NCI-H748 treated with DMSO at 0.1 percent for 48 hours (cell line): ENCODE measurements at regions not wholly inside any gene's neighbourhood (a gene's known extent, or its start where the extent isn't known, plus 50 kb on each side); places are given as distances from the start of the nearest gene placed in this dataset.
"Not testable (repeated sequence)": the region's sequence is repeated elsewhere in the genome, so short reads cannot be mapped to it uniquely, and the experiment has no call there.

Experiments used
- DNase-seq: peaks from one replicate; lab custom pipeline; 2025; lab: John Stamatoyannopoulos, UW

- DNase-seq = no peak
Measured at GRCh38 chr16:86932130-86932982, 354.0 kb downstream of the FOXL1 start.

DNA sequence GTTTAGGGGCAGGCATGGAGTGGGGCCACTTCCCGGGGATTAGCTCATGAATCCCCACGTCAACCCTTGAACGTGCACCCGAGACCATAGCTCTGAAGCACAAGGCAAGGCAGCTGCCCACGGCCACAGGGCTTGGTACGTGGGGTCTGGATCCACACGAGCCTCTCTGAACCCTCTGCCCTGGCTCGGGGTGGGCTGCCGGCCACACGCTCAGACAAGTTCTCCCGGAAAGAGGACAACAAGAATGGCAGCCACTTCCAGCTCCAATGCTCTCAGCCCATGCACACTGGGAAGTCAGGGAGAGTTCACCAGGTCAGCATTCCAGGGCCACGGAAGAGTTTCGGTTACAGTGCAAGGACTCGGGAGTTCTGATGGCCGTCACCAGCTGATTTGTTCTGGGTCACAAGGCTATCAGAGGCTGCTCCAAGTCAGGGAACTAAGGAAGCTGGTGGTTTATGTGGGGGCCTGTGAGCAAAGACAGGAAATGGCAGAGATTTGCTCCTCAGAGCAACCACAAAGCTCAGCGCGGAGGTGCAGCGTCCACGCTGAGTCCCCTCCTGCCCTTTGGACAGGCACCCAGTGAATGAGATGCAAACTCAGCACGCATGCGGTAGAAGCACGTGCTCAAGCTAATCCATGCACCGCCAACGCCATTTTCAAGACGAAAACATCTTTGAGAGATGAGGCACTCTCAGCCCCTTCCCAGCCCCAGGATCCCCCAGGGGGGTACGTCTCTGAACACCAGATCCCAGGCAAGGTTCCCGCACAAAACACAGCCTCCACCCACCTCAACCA, 356.4 kb downstream of the FOXL1 start:
- DNase-seq = no peak

GRCh38 chr16:86939609-86940008, 361.3 kb downstream of the FOXL1 start:
- no peak for DNase-seq

GRCh38 chr16:86941731-86942130, 363.4 kb downstream of the FOXL1 start:
- DNase-seq = no peak

- DNase-seq = no peak
Measured at GRCh38 chr16:86942151-86943051, 364.1 kb downstream of the FOXL1 start.

- DNase-seq = no peak
Measured at GRCh38 chr16:86945166-86945900, 367.0 kb downstream of the FOXL1 start.

DNA sequence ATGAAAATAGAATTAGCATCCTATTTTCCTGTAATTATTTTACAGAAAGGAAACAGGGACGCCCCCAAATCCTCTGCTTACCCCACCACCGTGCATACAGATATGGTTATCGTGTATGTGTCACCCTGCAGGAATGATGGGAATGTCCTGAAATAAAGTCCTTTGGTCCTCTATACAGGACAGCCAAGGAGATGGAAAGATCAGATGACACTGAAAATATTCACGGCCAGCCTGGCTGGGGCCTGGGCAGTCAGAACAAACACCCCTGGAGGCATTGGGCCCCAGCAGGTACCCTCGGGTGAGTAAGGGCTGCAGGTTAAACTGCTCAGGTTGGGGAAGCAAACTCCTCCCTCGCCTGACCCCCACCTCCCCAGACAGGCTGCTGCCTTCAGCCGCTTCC, 368.0 kb downstream of the FOXL1 start:
- no peak for DNase-seq

DNA sequence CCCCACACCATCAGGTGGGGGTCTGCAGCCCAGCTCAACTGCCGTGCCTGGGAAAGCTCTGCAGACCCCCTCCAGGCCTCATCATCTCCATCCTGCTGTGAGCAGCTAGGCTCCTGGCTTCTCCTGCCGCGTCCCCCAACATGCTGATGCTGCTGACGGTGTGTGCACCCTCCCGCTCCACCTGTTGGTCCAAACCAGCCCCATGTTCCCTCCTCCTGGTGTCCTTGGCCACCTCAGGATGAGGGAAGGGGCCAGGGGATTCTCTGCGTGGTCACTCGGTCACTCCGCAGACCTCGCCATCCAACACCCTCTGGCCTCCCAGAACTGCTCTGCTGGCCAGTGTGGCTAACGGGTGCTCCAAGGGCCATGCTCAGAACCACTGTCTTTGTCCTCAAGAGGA, 368.6 kb downstream of the FOXL1 start:
- no peak for DNase-seq

- DNase-seq = no peak
Measured at GRCh38 chr16:86948046-86948445, 369.1 kb downstream of the C16orf95 start.

GRCh38 chr16:86949116-86949515, 368.1 kb downstream of the C16orf95 start:
- DNase-seq = no peak

DNA sequence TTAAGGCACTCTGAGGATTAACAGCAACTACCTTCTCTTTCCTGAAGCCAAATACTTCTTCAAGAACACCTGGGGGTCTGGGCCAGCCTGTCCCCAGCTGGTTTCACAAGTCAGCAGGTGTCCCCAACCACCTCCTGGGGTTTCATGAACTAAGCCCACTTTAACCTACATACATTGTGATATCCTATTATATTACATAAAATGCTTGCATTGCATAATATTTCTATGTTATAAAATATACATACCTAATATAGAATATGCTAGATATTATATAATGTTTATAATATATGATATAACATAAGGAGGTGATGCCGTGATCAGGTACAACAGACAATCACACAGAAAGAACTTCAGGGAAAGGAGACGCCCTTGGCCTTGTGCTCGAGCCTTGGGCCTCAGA, 367.6 kb downstream of the C16orf95 start:
- no peak for DNase-seq

GRCh38 chr16:86951041-86951822, 366.0 kb downstream of the C16orf95 start:
- DNase-seq = no peak

GRCh38 chr16:86951831-86952598, 365.2 kb downstream of the C16orf95 start:
- DNase-seq = no peak

DNA sequence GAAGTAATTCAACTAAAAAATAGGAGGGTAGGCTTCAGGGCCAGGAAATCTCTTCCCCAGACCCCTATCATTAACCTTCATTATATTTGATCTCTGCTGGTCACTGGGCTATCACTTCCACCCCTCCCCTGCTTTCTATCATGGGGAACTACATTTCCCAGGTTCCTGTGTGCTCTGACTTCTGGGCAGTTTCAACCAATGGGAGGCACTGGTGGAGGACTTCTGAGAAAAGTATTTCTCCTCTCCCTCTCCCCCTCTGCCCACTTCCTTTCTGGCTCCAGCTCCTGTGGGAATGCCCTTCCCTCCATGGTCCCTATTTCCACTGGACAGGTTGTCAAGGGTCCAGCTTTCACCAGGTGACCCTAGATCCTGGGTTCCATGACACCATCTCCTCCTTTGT, 364.4 kb downstream of the C16orf95 start:
- no peak for DNase-seq

GRCh38 chr16:86953631-86954391, 363.4 kb downstream of the C16orf95 start:
- DNase-seq = no peak

- DNase-seq = no peak
Measured at GRCh38 chr16:86955136-86955855, 361.9 kb downstream of the C16orf95 start.

GRCh38 chr16:86956437-86956836, 360.8 kb downstream of the C16orf95 start:
- no peak for DNase-seq

DNA sequence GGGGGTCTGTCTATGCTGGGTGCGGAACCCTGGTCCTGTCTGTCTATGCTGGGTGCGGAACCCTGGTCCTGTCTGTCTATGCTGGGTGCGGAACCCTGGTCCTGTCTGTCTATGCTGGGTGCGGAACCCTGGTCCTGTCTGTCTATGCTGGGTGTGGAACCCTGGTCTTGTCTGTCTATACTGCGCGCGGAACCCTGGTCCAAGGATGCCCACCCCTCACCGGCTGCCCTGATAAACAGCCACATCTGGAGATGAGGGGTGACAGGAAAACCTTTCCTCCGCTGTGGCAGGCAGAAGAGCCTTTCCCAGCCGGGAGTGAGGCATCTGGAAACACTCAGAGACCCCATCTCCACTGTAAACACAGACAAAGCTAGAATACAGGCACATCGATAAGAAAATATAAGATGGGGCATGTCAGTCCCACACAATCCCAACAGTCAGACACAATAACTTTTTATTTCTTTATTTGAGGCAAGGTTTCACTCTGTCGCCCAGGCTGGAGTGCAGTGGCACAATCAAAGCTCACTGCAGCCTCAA, 359.5 kb downstream of the C16orf95 start:
- not testable (repeated sequence) for DNase-seq
